SK-N-SH (cell line): ENCODE measurements at regions not wholly inside any gene's neighbourhood (a gene's known extent, or its start where the extent isn't known, plus 50 kb on each side); places are given as distances from the start of the nearest gene placed in this dataset.
A peak's percentile ranks its signal among the peaks of the same experiment; 100 is the strongest.

ENCODE experiments used
- CTCF ChIA-PET: fragments of 300-600, 350-600 bp; formaldehyde crosslinking; extraction: SDS; loops from one replicate; lab custom pipeline; 2021; lab: Yijun Ruan, JAX
- POLR2A ChIA-PET: fragments of 350-600 bp; sonication (Branson Sonifier 250); formaldehyde crosslinking; extraction: SDS; loops from one replicate; lab custom pipeline; 2020; ENCODE audit warnings: antibody characterized with exemption, inconsistent platforms; lab: Yijun Ruan, JAX
- DNase-seq: peaks from one replicate; pipeline ENCODE4 v3.0.0; 2012
- H2AFZ ChIP-seq: fragments of 200-600 bp; sonication (generic); 2 replicates; pipeline ENCODE4 v1.8.1; 2016; ENCODE audit warnings: antibody characterized with exemption, mild to moderate bottlenecking, low read depth
- H3F3A ChIP-seq: fragments of 200-600 bp; sonication (generic); replicated peaks from 2 replicates; pipeline ENCODE3; 2016; ENCODE audit warnings: antibody characterized with exemption, mild to moderate bottlenecking; ENCODE audit not compliant: insufficient read depth
- H3K27ac ChIP-seq, 2 experiments: fragments of 200-500 bp in 1 of 2; fragments of 200-600 bp in 1 of 2; sonication (Bioruptor generic) in 1 of 2; sonication (generic), shearing (Covaris generic) in 1 of 2; 2 replicates each; pipeline versions ENCODE4 v1.5.1 to v1.6.1; 2014 to 2016; ENCODE audit warnings: low read depth in 2 of 2, inconsistent platforms in 1 of 2, low read length in 1 of 2, mild to moderate bottlenecking in 1 of 2, mixed read lengths in 1 of 2
- H3K27me3 ChIP-seq: fragments of 200-600 bp; sonication (generic), shearing (Covaris generic); 2 replicates; pipeline ENCODE4 v1.6.1; 2016; ENCODE audit warnings: mixed run types; ENCODE audit not compliant: insufficient read depth
- H3K36me3 ChIP-seq, 2 experiments: fragments of 200-500 bp in 1 of 2; fragments of 200-600 bp in 1 of 2; sonication (Bioruptor generic) in 1 of 2; sonication (generic) in 1 of 2; replicated peaks in 1 of 2; 2 replicates each; pipeline versions ENCODE3 to v1.5.1; 2014 to 2016; ENCODE audit warnings: low read length in 1 of 2, mild to moderate bottlenecking in 1 of 2; ENCODE audit not compliant: insufficient read depth in 2 of 2, control insufficient read depth in 1 of 2
- H3K4me1 ChIP-seq, 2 experiments: fragments of 200-500 bp in 1 of 2; fragments of 200-600 bp in 1 of 2; sonication (Bioruptor generic) in 1 of 2; sonication (generic), shearing (Covaris generic) in 1 of 2; 2 replicates each; pipeline versions ENCODE4 v1.5.1 to v1.6.1; 2014 to 2016; ENCODE audit warnings: low read depth in 1 of 2, low read length in 1 of 2, mixed run types in 1 of 2; ENCODE audit not compliant: insufficient read depth in 2 of 2, control insufficient read depth in 1 of 2
- H3K4me2 ChIP-seq: fragments of 200-600 bp; sonication (generic), shearing (Covaris generic); 2 replicates; pipeline ENCODE4 v1.6.1; 2017; ENCODE audit warnings: mixed run types
- H3K4me3 ChIP-seq, 2 experiments: fragments of 200-500 bp in 1 of 2; fragments of 200-600 bp in 1 of 2; sonication (Bioruptor generic) in 1 of 2; sonication (generic), shearing (Covaris generic) in 1 of 2; 2 replicates each; pipeline versions ENCODE4 v1.5.1 to v1.8.1; 2014 to 2016; ENCODE audit warnings: low read depth in 2 of 2, inconsistent platforms in 1 of 2, low read length in 1 of 2, mild to moderate bottlenecking in 1 of 2, mixed read lengths in 1 of 2, moderate library complexity in 1 of 2
- H3K79me2 ChIP-seq: fragments of 200-600 bp; sonication (generic); 2 replicates; pipeline ENCODE4 v1.8.1; 2017; ENCODE audit warnings: mild to moderate bottlenecking; ENCODE audit not compliant: insufficient read depth
- H3K9ac ChIP-seq: fragments of 200-600 bp; sonication (generic); 2 replicates; pipeline ENCODE4 v1.6.1; 2017; ENCODE audit warnings: mixed run types
- H3K9me2 ChIP-seq: fragments of 200-600 bp; sonication (generic); 2 replicates; pipeline ENCODE4 v1.6.1; 2017; ENCODE audit warnings: mixed run types
- H3K9me3 ChIP-seq: fragments of 200-600 bp; sonication (generic); 2 replicates; pipeline ENCODE4 v1.6.1; 2017; ENCODE audit warnings: mixed run types, mild to moderate bottlenecking, moderate library complexity
- H4K20me1 ChIP-seq: fragments of 200-600 bp; sonication (generic); 2 replicates; pipeline ENCODE4 v1.6.1; 2017; ENCODE audit warnings: mild to moderate bottlenecking, mixed run types; ENCODE audit not compliant: insufficient read depth
- ELF1 ChIP-seq: IDR thresholded peaks from 2 replicates; pipeline ENCODE4 v1.4.0; 2012
- EZH2phosphoT487 ChIP-seq: fragments of 200-600 bp; sonication (generic); IDR thresholded peaks from 2 replicates; pipeline ENCODE4 v1.6.1; 2017; ENCODE audit warnings: low read depth, mixed run types, mild to moderate bottlenecking, antibody characterized with exemption, moderate library complexity, borderline replicate concordance
- FOXJ3 ChIP-seq: sonication (generic); formaldehyde crosslinking; IDR thresholded peaks from 2 replicates; pipeline ENCODE4 v1.5.1; 2020; ENCODE audit warnings: mild to moderate bottlenecking, missing genetic modification reagents
- FOXM1 ChIP-seq: IDR thresholded peaks from 2 replicates; pipeline ENCODE4 v1.4.0; 2012; ENCODE audit warnings: low read depth, mild to moderate bottlenecking
- IRF3 ChIP-seq: fragments of 150-350 bp; IDR thresholded peaks from 2 replicates; pipeline ENCODE4 v1.6.1; 2016; ENCODE audit warnings: mild to moderate bottlenecking, low read depth, low read length
- JUND ChIP-seq: IDR thresholded peaks from 2 replicates; pipeline ENCODE4 v1.4.0; 2012
- MAX ChIP-seq: IDR thresholded peaks from 2 replicates; pipeline ENCODE4 v1.4.0; 2012; ENCODE audit warnings: low read depth
- MEF2A ChIP-seq: IDR thresholded peaks from 2 replicates; pipeline ENCODE4 v1.4.0; 2012; ENCODE audit warnings: low read depth, borderline replicate concordance
- NFIC ChIP-seq: IDR thresholded peaks from 2 replicates; pipeline ENCODE4 v1.4.0; 2012; ENCODE audit warnings: borderline replicate concordance
- NRF1 ChIP-seq: IDR thresholded peaks from 2 replicates; pipeline ENCODE4 v1.6.1; 2012; ENCODE audit warnings: low read depth, mild to moderate bottlenecking, low read length
- PBX3 ChIP-seq: IDR thresholded peaks from 2 replicates; pipeline ENCODE4; 2012
- POLR2AphosphoS5 ChIP-seq: IDR thresholded peaks from 2 replicates; pipeline ENCODE4 v1.6.1; 2012; ENCODE audit warnings: low read depth, low read length
- RAD21 ChIP-seq: IDR thresholded peaks from 2 replicates; pipeline ENCODE4 v1.6.1; 2012; ENCODE audit warnings: mild to moderate bottlenecking, low read length
- RCOR1 ChIP-seq: fragments of 150-350 bp; IDR thresholded peaks from 2 replicates; pipeline ENCODE4 v1.6.1; 2017; ENCODE audit warnings: antibody characterized with exemption, low read length
- REST ChIP-seq: IDR thresholded peaks from 2 replicates; pipeline ENCODE4 v1.6.1; 2012; ENCODE audit warnings: mild to moderate bottlenecking, low read depth, low read length, moderate library complexity
- SMC3 ChIP-seq: IDR thresholded peaks from 2 replicates; pipeline ENCODE4 v1.6.1; 2012; ENCODE audit warnings: low read depth, low read length, improper control_type of control experiment
- TAF1 ChIP-seq: IDR thresholded peaks from 2 replicates; pipeline ENCODE4 v1.6.1; 2012; ENCODE audit warnings: low read depth, mild to moderate bottlenecking, low read length, moderate library complexity, borderline replicate concordance
- TCF12 ChIP-seq: IDR thresholded peaks from 2 replicates; pipeline ENCODE4 v1.4.0; 2012
- TEAD4 ChIP-seq: IDR thresholded peaks from 2 replicates; pipeline ENCODE4 v1.4.0; 2012; ENCODE audit warnings: mild to moderate bottlenecking, borderline replicate concordance; ENCODE audit not compliant: insufficient read depth
- USF2 ChIP-seq: fragments of 150-350 bp; IDR thresholded peaks from 2 replicates; pipeline ENCODE4 v1.6.1; 2017; ENCODE audit warnings: antibody characterized with exemption, low read length, low read depth, borderline replicate concordance
- WGBS: methylation state at CpG from one replicate; pipeline ENCODE4 v1.1.6; 2017; ENCODE audit warnings: low lambda C conversion rate; 5-methylcytosine and 5-hydroxymethylcytosine counted together

GRCh38 chr10:21363731-21364104 lies 161.8 kb downstream of the SKIDA1 start:
- WGBS: 72% methylated on average over 3 of the region's 3 CpGs
- no peaks in the 10 kb centered on the region for H4K20me1 ChIP-seq
- peak overlapping the region; percentile 1; the same call in 1 of the 2 replicates for H3K9ac ChIP-seq
- DNase-seq: no peak
- H3K4me2 ChIP-seq: no peak overlapping the region; the same call in 1 of the 2 replicates
- no peak overlapping the region for H3K4me3 ChIP-seq
- no peaks in the 10 kb centered on the region for H3K9me2 ChIP-seq
- no peaks in the 10 kb centered on the region for H3K36me3 ChIP-seq
- CTCF ChIA-PET: no interaction called here
- H3K27me3 ChIP-seq: no peaks in the 10 kb centered on the region
- H3K79me2 ChIP-seq: no peaks in the 10 kb centered on the region
- H3K9me3 ChIP-seq: no peaks in the 10 kb centered on the region
- H3K4me1 ChIP-seq: peaks cover 17 to 22% of the 10 kb centered on the region in 2 experiments; a peak in 3 of 4 replicates
- H2AFZ ChIP-seq: peak overlapping the region; percentile 60; the same call in 1 of the 2 replicates
- TF ChIP-seq JUND: no peak
- no peak for TF ChIP-seq IRF3
- TF ChIP-seq RAD21: no peak
- no peak for TF ChIP-seq FOXJ3
- POLR2A ChIA-PET: no interaction called here
- H3F3A ChIP-seq: peaks cover 22% of the 10 kb centered on the region
- peak overlapping the region; percentile 66 to 79; a peak in 3 of 4 replicates for H3K27ac ChIP-seq

GRCh38 chr10:21363092-21363730 lies 162.3 kb downstream of the SKIDA1 start:
- no peaks in the 10 kb centered on the region for H4K20me1 ChIP-seq
- 41% methylated on average over 4 of the region's 4 CpGs for WGBS
- no peak overlapping the region for H3K4me2 ChIP-seq
- H3K4me1 ChIP-seq: peaks cover 17 to 22% of the 10 kb centered on the region in 2 experiments; a peak in 3 of 4 replicates
- ChIA-PET CTCF (no interaction called here), POLR2A (no interaction called here)
- no peaks in the 10 kb centered on the region for H3K9me2 ChIP-seq
- no peak overlapping the region for H3K4me3 ChIP-seq
- H3F3A ChIP-seq: peaks cover 22% of the 10 kb centered on the region
- H3K27me3 ChIP-seq: no peaks in the 10 kb centered on the region
- no peak overlapping the region for H3K9ac ChIP-seq
- DNase-seq: no peak
- H2AFZ ChIP-seq: peak overlapping the region; percentile 60; the same call in 1 of the 2 replicates
- H3K27ac ChIP-seq: peak overlapping the region; percentile 66 to 79; a peak in 3 of 4 replicates
- no peaks in the 10 kb centered on the region for H3K36me3 ChIP-seq
- H3K9me3 ChIP-seq: no peaks in the 10 kb centered on the region
- H3K79me2 ChIP-seq: no peaks in the 10 kb centered on the region
- TF ChIP-seq MAX (no peak), IRF3 (no peak), POLR2AphosphoS5 (no peak), RAD21 (no peak), PBX3 (no peak), USF2 (no peak), NFIC (no peak; the same call in 1 of the 2 replicates), REST (no peak), TEAD4 (no peak), TCF12 (no peak), EZH2phosphoT487 (no peak), NRF1 (no peak), SMC3 (no peak), FOXM1 (no peak), RCOR1 (no peak), MEF2A (no peak), TAF1 (no peak), ELF1 (no peak)
